HG03196 (cell line): ENCODE measurements at regions not wholly inside any gene's neighbourhood (a gene's known extent, or its start where the extent isn't known, plus 50 kb on each side); places are given as distances from the start of the nearest gene placed in this dataset.

Experiments
- ATAC-seq: cut with Tn5 transposase; IDR thresholded peaks from one replicate; pipeline ENCODE4 v1.9.1; 2021; ENCODE audit not compliant: unreplicated experiment

DNA sequence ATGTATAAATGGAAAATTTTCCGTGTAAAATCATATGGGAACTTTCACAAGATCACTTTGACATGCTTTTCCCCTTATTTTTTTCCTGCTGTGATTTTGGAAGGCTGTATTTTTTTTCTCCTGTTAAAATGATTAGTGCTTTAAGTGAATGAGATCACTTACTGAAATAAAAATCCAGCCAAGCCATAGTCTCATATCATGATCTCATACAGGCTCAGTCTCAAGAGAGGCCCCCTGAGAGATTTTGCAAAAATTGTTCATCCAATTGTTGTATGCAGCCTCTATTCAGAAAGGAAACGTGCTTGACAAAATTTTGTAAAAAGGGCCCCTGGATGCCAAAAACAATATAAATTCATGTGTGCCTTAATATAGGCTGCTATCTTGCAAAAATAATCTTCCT is 528.2 kb downstream of the HDGFL1 start:
- no peak for ATAC-seq

DNA sequence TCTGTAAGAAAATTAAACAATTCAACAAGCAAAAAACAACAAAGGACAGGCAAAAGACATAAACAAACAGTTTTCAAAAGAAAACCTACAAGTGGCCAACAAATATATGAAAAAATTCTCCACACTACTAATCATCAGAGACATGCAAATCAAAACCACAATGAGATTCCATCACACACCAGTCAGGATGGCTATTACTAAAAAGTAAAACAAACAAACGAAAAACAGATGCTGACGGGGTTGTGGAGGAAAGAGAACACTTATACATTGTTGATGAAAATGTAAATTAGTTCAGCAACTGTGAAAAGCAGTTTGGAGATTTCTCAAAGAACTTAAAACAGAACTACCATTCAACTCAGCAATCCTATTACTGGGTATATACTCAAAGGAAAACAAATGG is 537.6 kb downstream of the HDGFL1 start:
- ATAC-seq, result no peak

DNA sequence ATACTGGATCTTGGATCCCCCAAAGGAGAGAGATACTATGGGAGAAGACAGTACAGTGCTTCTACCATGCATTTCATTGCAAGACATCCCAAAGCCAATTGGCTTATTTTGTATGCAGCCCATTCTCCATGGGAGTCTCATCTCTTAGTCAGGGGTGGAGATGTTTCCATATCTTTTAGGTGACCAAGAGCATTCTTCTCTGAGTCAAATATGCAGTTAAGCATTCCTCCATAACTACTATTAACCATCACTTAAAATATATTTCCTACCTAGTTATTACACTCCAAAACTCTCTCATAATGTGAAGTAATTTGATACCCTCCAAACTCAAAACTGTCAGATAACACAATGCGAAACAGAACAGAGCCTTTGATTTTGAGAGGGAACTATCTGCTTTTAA is 542.6 kb downstream of the HDGFL1 start:
- no peak for ATAC-seq

DNA sequence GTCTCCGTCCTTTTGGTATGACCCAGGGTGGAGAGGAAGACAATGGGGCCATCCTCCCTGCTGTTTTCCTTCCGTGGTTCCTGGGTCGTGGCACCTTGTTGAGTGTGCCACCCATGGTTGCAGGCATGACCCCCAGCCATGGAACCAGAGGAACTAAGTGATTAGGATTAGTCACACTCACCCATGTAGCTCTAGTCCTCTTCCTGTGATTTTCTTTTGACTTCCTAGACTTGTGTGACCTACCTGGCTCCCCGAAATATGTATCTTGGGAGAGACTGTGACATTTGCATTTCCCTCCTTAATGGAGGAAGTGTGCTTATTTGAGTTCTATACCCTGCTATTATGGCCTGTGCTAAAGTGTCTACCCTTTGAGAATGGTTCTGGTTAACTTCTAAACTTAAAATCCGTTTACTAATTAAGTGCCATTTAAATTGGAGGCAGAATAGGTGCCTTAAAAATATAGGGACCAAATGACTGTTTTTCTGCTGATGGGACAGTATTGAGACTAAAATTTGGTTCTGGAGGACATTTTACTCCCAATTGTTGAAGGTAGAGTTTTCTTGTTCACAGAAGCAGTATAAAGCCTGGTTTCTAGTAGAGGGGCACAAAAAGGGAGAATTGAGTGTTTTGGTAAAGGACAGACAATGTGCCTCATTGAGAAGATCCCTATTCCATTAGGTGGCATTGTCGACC is 545.6 kb downstream of the HDGFL1 start:
- no peak for ATAC-seq

DNA sequence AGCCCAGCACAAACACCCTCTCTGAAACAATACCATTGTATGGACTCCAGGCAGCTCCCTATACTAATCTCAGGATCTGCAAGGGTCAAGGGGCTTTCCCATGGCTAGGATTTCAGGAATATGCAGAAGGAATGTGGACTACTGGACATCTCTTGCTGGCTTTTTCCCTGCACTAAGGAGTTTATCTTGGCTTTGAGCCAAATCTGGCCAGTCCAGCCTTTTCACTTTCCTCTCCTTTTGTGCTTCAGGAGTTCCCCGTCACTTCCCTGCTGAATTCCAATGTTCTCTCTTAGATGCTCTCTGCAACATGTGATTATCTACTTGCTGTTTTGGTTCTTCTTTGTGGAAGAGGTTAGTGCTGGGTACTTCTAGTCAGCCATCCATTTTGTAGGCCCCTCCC is 568.2 kb downstream of the HDGFL1 start:
- ATAC-seq, result no peak

DNA sequence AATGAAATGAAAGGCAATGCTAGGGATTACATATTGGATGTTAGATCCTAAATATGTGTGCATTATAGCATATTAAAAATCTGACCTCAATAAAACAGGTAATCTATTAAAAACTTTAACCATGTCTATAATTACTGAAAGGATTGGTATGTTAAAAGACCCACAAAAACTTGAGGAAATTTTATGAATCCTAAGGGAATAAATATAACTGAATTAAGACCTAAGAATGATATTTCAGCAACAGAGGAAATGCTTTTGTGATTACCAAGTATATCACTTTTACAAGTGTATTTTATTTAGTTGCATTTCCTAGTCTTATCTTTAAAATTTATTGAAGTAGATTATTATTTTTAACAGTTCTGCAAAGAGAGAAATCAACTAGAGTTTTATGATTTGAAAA is 571.5 kb downstream of the HDGFL1 start:
- ATAC-seq, result no peak

DNA sequence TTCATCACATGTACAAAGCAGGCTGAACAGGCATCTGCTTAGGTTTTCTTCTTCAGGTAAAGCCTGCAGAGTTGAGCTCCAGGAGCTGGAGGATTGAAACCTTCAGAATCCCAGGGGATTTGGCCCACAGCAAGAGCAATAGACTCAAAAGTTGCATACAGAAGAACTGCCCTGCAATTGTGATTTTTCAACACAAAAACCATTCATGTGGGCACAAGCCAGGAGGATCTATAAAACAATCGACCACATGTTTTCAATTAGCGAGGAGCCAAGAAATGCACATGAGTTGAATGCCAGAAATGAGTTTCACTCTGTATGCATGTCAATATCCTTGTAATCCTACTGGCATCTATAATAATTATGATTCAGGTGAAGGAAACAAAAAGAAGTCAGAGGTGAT is 576.4 kb downstream of the HDGFL1 start:
- ATAC-seq, result no peak

DNA sequence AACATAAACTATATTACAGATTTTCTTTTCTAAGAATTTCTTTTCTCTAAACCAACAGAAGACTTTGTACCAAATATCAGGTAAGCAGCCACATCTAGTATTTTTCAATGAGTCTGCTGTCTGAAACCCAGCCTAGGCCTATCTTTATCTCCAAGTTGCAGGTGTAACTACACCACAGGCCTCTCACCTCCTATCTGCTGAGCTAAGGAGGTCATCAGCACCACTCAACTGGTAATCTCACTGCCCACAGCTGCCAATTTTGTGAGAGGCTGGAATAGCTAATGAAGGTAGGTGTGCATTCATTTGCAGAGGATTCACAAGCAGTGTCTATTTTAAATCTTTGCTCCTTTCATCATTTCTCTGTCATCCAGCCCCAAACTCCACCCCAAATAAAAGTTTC is 584.8 kb downstream of the HDGFL1 start:
- ATAC-seq, result no peak

DNA sequence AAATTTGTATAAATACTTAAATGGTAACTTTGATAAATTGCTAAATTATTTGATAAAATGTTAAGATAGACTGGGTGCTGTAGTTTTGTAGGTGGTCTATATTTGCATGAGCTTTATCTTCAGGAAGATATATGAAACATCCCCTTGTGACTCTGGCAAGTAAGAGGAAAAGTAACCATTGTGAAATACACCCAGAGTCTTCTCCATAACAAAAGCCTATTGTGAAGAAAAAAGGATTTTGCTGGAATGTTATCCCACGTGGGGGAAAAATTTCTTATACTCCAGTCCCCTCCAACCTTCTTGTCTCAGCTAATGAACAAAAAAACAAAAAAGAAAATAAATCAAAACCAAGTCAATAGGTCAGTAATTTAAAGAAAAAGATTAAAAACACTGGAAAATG is 600.7 kb downstream of the HDGFL1 start:
- ATAC-seq, result no peak

DNA sequence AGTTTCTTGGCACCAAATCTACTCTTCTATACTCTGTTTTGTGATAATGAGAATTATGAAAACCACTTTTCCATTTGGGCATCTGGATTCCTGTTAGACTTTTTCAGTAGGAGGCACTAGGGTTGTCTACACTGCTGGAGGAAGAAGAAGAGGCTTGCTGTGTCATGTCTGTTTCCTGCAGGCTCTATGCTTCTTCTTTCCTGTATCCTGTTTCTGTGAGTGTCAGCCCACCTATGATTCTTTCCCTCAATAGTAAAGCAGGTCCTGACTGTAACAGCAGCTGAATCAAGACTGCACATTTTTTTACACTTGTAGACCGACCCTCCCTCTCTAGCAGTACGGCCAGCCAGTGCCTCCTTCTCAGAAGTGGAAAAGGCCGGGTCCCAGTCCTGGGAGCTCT is 603.9 kb downstream of the HDGFL1 start:
- no peak for ATAC-seq

DNA sequence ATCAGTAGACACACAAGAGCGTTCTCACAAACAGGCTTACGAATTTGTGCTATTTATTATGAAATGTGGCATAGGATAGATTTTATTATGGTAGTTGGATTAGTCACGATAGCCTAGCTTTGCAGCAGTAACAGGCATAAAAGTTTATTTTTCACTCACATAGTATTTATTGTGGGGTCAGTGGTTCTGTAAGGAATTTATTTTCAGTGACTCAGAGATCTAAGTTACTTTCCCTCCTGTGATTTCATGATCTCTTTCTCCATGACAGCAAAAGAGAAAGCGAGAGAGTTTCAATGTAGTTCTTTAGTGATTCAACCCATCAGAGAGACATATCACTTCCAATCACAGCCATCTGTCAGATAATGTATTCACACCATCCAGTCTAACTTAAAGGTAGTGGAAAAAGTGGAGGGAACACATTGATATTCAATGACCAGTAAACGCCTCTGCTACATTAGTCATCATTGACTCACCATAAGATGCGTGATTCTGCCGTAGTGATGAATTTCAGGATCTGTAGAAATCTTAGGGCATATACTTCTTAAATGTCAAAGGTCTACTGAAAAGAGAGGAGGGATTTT is 605.5 kb downstream of the HDGFL1 start:
- ATAC-seq, result no peak

DNA sequence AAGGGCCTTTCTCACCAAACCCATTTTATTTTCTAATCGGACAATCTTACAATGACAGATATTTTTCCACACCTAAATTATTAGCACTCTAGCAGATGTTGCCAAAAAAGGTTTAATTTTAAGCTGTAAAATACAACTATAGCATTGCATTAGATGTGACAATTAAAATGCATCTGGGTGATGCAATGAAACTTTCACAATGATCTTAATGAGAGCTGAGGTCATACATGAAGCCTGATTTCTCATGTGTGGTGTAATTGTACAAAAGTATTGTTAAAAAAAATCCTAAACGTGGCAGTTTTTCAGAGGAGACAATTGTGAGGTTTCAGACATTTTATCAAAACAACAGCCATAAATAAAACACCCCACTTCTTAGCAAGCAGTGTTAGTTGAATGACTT is 606.0 kb downstream of the HDGFL1 start:
- ATAC-seq, result no peak

DNA sequence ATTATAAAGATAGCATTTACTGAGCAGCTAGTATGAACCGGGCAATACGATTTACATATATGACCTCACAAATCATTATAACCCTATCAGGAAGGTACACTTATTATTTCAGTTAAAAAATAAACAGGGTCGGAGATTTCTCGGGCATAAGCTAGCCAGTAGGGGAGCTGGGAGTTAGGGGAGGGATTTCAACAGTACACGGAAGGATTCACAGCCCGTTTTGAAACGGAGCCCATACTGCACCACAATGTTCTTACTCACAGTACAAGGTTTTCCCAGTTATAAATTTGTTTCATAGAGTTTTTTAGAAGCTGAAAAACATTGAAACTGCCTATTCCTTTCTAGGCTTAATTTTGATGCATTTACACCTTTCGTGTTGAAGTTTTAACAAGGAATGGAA is 607.1 kb downstream of the HDGFL1 start:
- ATAC-seq, result no peak

DNA sequence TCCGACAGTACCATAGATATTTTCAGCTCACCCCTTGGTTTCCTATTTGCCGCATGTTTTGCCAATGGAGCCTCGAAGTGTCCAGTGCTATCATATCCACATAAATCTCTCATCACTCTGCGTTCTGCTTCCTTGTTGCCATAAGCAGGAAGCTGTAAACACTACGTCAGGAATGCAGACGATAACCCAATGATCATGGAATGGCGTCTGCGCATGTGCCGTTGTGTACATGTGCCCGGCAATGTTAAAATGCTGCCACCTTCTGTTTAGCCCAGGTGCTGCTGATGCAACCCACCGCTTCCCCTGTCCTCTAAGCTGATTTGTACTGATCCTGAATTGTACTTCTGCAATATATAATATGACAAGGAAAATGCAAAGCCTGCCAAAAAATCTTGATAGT is 607.5 kb downstream of the HDGFL1 start:
- ATAC-seq, result no peak

DNA sequence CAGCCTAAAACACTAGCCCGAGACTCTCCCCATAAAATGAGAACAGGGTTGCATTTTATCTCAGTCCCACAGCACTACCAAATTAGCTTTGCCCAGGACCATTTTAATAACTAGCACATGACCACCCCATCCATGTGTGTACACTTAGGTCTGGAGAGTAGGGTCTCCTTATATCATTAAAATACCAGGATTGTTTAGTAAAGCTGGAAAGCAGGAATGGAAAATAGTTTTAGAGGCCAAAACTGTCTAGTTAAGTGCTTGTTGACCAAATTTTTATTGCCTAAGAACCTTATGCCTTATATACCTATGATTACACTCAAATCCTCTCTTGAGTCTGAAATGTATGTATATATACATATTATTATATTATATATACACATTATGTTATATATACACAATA is 608.4 kb downstream of the HDGFL1 start:
- ATAC-seq, result no peak

DNA sequence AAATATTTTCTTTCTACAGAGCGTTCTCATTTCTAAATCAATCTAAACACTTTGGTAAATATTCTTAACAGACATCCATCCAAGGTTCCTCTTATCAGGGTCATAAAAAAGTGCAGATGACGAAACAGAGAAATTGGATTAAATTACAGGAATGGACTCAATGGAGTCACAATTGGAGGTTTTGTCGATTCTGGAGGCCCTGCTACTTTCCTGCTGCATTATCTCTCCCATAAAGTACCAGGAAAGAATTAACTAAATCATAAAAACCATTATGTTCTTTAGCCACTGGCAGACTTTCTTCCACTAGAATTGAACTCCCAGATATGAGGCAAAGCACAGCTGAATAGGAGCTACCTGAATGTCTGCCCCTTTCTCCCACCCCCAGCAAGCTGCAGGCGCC is 610.6 kb downstream of the HDGFL1 start:
- no peak for ATAC-seq

DNA sequence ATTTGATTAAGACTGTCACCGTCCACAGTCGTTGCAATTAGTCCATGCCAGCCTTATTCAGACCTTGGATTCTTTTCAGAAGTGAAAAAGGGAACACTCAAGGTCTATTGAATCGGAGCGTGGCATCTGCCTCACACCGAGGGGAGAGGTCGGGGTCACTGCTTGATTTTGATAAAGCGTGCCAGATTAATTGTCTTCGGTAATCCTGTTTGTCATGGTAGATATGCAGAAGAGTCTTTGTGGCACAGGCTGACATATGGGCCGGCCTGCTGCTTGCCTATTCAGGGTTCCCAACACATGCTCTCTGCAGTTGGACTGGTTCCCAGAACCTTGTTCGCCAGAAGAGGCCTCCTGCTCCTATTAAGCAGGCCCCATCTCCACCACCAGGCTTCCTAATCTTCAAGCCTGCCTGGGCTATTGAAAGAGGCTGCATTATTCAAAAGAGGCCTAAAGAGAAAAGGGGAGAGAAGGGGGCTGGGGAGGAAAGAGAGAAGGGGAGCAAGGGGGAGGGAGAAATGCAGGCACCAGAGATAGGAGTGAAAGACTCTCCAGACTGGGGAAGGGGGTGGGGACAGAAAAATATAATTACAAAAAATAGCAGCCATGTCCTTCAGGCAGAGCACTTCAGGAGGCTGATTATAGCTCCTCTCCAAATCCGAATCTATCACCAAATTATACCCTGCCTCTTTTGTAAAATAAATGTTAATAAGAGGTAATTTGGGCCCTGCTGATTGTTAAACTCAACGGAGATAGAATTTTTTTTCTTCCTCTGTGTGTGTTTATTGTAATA is 611.3 kb downstream of the HDGFL1 start:
- ATAC-seq, result no peak

DNA sequence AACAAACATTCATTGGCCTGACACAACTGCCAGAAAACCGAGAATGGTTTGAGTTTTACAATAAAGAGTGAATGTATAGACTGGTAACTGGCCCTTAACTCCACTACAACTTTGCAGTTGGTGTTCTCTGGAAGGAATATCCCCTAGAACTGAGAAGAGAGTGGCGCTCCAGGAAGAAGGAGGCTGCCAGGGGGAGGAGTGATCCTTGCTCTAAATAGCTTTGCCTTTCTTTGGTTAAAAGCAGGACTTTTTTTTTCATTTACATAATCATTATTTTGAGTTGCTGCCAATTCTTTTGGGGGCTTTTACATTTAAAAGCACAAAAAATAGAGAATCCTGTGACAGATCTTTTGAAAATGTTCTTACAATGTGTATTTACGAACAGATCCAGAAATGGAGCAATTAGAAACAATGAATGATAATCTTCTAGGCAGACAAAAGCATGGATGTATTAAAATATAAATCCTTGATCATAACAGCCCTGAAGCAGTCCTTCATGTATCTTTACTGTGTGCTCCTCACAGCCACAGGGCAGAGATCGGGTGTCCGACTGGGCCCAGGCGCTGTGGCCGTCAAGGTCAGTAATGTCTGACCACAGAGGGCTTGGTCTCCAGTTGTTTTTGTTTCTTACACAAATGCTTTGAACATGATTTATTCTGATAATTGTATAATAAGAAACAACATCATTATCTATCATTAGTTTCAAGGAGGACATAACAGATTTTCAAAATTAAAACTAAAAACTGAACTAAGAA is 612.2 kb downstream of the HDGFL1 start:
- no peak for ATAC-seq

DNA sequence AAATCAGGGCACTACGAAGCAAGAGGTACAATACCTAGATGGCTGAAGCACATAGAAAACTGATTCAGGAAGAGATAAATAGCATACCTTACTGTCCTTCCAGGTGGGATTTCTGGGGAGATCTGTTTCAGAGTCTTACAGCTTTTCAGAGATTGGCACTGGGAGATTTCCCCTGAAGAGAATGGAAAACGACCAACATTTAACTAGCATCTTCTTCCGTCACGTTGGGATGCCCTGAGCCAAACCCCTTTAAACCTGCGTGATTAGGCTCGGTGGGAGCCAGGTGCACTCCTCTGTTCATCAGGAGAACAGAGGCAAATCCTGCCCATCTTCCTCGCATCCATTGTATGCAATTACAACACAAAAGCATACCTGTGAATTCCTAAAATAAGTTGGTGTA is 614.5 kb downstream of the HDGFL1 start:
- ATAC-seq, result no peak

DNA sequence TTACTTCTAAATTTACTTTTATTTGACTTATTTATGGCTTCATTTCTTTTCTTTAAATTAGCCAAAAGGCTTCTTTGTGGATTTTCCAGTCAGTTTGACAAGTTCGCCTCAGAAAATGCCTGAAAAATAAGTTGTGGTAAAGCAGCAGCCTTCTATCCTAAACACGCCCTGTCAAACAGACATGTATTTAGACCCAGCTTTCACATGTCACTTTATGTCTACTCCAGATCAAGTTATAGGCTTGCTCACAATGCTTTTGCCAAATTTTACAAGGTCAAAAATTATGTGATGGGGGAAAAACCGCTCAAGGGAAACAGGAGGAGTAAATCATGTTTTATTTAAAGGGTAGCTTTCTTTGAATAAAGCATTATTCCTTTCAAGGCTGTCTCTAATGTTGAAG is 615.0 kb downstream of the HDGFL1 start:
- ATAC-seq, result no peak

DNA sequence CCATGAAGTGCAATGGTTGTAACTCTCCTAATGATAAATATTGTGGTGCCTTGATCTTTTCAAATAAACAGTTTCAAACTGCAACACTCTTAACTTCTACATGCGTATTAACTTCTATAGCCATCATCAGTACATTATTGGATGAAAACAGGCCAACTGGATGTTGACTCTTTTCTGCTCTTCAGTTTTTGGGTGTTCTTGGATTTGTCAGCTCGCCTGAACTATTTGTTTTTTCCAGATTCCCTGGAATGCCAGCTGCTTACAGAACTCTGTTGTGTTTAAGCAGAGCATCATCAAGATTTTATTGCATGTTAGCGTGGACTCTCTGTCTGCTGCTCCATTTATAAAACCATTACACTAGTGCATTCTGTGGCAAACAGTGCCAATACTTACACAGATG is 626.1 kb downstream of the HDGFL1 start:
- no peak for ATAC-seq

DNA sequence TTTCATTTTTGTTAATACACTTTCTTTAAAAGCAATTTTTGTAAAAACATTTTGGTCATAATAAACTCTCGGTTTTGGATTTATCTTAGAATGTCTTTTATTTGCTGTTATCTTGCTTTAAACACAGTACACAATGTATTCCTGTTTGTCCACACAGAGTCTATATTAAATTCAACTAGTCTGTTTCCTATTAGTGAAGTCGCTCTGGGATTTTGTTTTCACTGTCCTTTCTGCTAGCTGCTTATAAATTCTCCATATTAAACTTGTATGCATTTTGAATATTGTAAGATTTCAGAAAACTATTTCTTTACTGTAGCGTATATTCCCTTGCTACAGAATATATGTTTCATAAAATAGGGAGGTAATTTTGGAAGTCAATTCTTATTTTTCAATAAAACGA is 630.2 kb downstream of the HDGFL1 start:
- no peak for ATAC-seq
